ENCODE measurements at regions not wholly inside any gene's neighbourhood (a gene's known extent, or its start where the extent isn't known, plus 50 kb on each side); places are given as distances from the start of the nearest gene placed in this dataset.
"Not testable (repeated sequence)": the region's sequence is repeated elsewhere in the genome, so short reads cannot be mapped to it uniquely, and the experiment has no call there.

GRCh38 chr2:47297767-47298425 is 71.2 kb upstream of the EPCAM start:
- intact Hi-C loops (cut with DNase I): no loop called here
- DNase-seq (ENCODE audit: low spot score): no peak

- intact Hi-C loops (cut with DNase I): no loop called here
Measured at GRCh38 chr2:47295981-47296635, 73.0 kb upstream of the EPCAM start.

GRCh38 chr2:47295131-47295980 is 73.8 kb upstream of the EPCAM start:
- intact Hi-C loops (cut with DNase I): no loop called here
- DNase-seq (ENCODE audit: low spot score): no peak

More at GRCh38 chr2:47295981-47296635, 73.0 kb upstream of the EPCAM start:
- no peak for DNase-seq (ENCODE audit: low spot score)

- DNase-seq (ENCODE audit: low spot score): no peak
- intact Hi-C loops (cut with DNase I): no loop called here
Measured at GRCh38 chr2:47293976-47294375, 75.1 kb upstream of the EPCAM start.

- intact Hi-C loops (cut with DNase I): no loop called here
- no peak for DNase-seq (ENCODE audit: low spot score)
Measured at GRCh38 chr2:47288864-47289263, 80.2 kb upstream of the EPCAM start.

- DNase-seq (ENCODE audit: low spot score): no peak
- intact Hi-C loops (cut with DNase I): loop anchor here in 1 of 2 donors (5.0 kb wide), 1 partner anchor 1201 kb away; no protein-coding TSS in a partner anchor
Measured at GRCh38 chr2:47283659-47284058, 85.5 kb upstream of the EPCAM start.

- no peak for DNase-seq (ENCODE audit: low spot score)
- intact Hi-C loops (cut with DNase I): loop anchor here in 1 of 2 donors (5.0 kb wide), 1 partner anchor 1200 kb away; no protein-coding TSS in a partner anchor
Measured at GRCh38 chr2:47282621-47283272, 86.4 kb upstream of the EPCAM start.

GRCh38 chr2:47279525-47279924 is 89.6 kb upstream of the EPCAM start:
- intact Hi-C loops (cut with DNase I): loop anchor here in 1 of 2 donors (5.0 to 10.0 kb wide), 2 partner anchors 235 to 847 kb away; no protein-coding TSS in a partner anchor

GRCh38 chr2:47277987-47278386 is 91.1 kb upstream of the EPCAM start:
- DNase-seq (ENCODE audit: low spot score): no peak
- intact Hi-C loops (cut with DNase I): loop anchor here in 1 of 2 donors (5.0 to 10.0 kb wide), 2 partner anchors 233 to 846 kb away; no protein-coding TSS in a partner anchor

More at GRCh38 chr2:47279525-47279924, 89.6 kb upstream of the EPCAM start:
- DNase-seq (ENCODE audit: low spot score): not testable (repeated sequence)

GRCh38 chr2:47277187-47277586 is 91.9 kb upstream of the EPCAM start:
- intact Hi-C loops (cut with DNase I): loop anchor here in 1 of 2 donors (5.0 to 10.0 kb wide), 2 partner anchors 232 to 845 kb away; no protein-coding TSS in a partner anchor
- DNase-seq (ENCODE audit: low spot score): no peak

GRCh38 chr2:47276061-47276460 is 93.0 kb upstream of the EPCAM start:
- no peak for DNase-seq (ENCODE audit: low spot score)
- intact Hi-C loops (cut with DNase I): loop anchor here in 1 of 2 donors (5.0 to 10.0 kb wide), 2 partner anchors 231 to 844 kb away; no protein-coding TSS in a partner anchor

- peak; percentile 63 for DNase-seq (ENCODE audit: low spot score)
- intact Hi-C loops (cut with DNase I): loop anchor here in 1 of 2 donors (10.0 kb wide), 1 partner anchor 229 kb away; no protein-coding TSS in a partner anchor
Measured at GRCh38 chr2:47274054-47274782, 94.9 kb upstream of the EPCAM start.

- intact Hi-C loops (cut with DNase I): loop anchor here in 1 of 2 donors (10.0 kb wide), 1 partner anchor 228 kb away; no protein-coding TSS in a partner anchor
- DNase-seq (ENCODE audit: low spot score): peak; percentile 48
Measured at GRCh38 chr2:47272905-47273758, 96.0 kb upstream of the EPCAM start.

GRCh38 chr2:47272031-47272864 is 95.9 kb upstream of the CALM2 start:
- intact Hi-C loops (cut with DNase I): loop anchor here in 1 of 2 donors (10.0 kb wide), 1 partner anchor 227 kb away; no protein-coding TSS in a partner anchor
- peak; percentile 94 for DNase-seq (ENCODE audit: low spot score)

- intact Hi-C loops (cut with DNase I): loop anchor here in 1 of 2 donors (10.0 kb wide), 1 partner anchor 227 kb away; no protein-coding TSS in a partner anchor
- no peak for DNase-seq (ENCODE audit: low spot score)
Measured at GRCh38 chr2:47271054-47272000, 95.0 kb upstream of the CALM2 start.
